ENCODE measurements at regions not wholly inside any gene's neighbourhood (a gene's known extent, or its start where the extent isn't known, plus 50 kb on each side); places are given as distances from the start of the nearest gene placed in this dataset.

DNA sequence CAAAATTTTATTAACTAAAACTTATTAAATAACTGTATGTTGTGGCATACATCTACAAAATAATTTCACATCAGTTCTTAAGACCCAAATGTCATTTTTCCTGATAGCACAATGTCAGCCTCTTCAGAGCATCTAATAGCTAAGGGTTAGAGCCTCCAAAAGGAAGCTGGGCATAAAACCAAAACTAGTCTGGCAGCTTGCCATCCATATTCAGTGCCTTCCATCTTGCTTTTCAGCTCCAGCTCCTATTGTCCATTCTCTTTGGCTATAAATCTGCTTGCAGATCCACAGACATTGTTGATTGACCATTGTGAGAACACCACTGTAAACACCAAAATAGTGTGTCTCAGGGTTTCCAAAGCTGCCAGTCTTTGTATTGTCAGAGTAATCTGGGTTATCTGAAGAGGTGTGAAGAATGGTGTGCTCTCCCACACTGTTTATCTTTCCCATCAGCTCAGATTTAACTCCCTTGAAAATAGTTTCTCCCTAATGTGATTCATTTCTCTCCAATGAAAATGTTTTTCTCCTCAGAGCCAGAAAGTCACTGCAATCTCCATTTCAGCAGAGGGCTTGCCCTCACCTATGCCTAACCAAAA lies 154.8 kb upstream of the KCNQ5 start:
- TF ChIP-seq EZH2 (IDR thresholded peaks at IDR 0.05; ENCODE audit: borderline replicate concordance, low read depth, low read length, severe bottlenecking) (no peak), CTCF (IDR thresholded peaks at IDR 0.05; ENCODE audit: borderline replicate concordance, extremely low read depth, low read length, poor library complexity, severe bottlenecking) (no peak)
